Upper lobe of left lung (tissue), 6 donors: ENCODE measurements at regions not wholly inside any gene's neighbourhood (a gene's known extent, or its start where the extent isn't known, plus 50 kb on each side); places are given as distances from the start of the nearest gene placed in this dataset.

Experiments used
- ATAC-seq, 2 donors: fragments of 200-7000 bp; cut with Tn5 transposase; one replicate each; pipeline ENCODE4 v1.9.1; 2022; ENCODE audit warnings: mild to moderate bottlenecking in 2 of 2, moderate library complexity in 2 of 2; ENCODE audit not compliant: low FRiP score in 2 of 2
- DNase-seq, 2 donors: peaks; one replicate each; pipeline ENCODE4 v3.0.0-alpha.2; 2019 to 2020
- H3K27ac ChIP-seq, 4 donors: fragments of 200-600 bp; sonication (generic); one replicate each; pipeline ENCODE4 v1.5.1; 2016 to 2019
- H3K27me3 ChIP-seq, 4 donors: fragments of 200-600 bp; sonication (generic); one replicate each; pipeline ENCODE4 v1.5.1; 2017 to 2019
- H3K36me3 ChIP-seq, 4 donors: fragments of 200-600 bp; sonication (generic); one replicate each; pipeline ENCODE4 v1.5.1; 2016 to 2019
- H3K4me1 ChIP-seq, 4 donors: fragments of 200-600 bp; sonication (generic); one replicate each; pipeline ENCODE4 v1.5.1; 2018 to 2019
- H3K4me3 ChIP-seq, 4 donors: fragments of 200-600 bp; sonication (generic); one replicate each; pipeline ENCODE4 v1.5.1; 2017 to 2019; ENCODE audit warnings: mild to moderate bottlenecking in 2 of 4, moderate library complexity in 1 of 4
- H3K9me3 ChIP-seq, 4 donors: fragments of 200-600 bp; sonication (generic); one replicate each; pipeline ENCODE4 v1.5.1; 2018 to 2019
- CTCF ChIP-seq, 6 experiments: fragments of 450-650 bp in 4 of 6; fragments of 200-600 bp in 2 of 6; sonication (generic) in 2 of 6; IDR thresholded peaks; one replicate each; pipeline ENCODE4 v1.5.1; 2016 to 2019; ENCODE audit warnings: antibody characterized with exemption in 6 of 6
- EP300 ChIP-seq, 4 donors: sonication (generic); formaldehyde crosslinking; IDR thresholded peaks; one replicate each; pipeline ENCODE4 v1.5.1; 2017; ENCODE audit warnings: antibody characterized with exemption in 4 of 4, control low read depth in 2 of 4
- POLR2A ChIP-seq, 4 donors: fragments of 450-650 bp; IDR thresholded peaks; one replicate each; pipeline ENCODE4 v1.5.1; 2016 to 2017; ENCODE audit warnings: antibody characterized with exemption in 4 of 4, mild to moderate bottlenecking in 2 of 4
- POLR2AphosphoS5 ChIP-seq, 2 donors: sonication (generic); formaldehyde crosslinking; IDR thresholded peaks; one replicate each; pipeline ENCODE4 v1.5.1; 2017; ENCODE audit warnings: antibody characterized with exemption in 2 of 2
- WGBS, 2 donors: methylation state at CpG; one replicate each; pipeline ENCODE4 v1.1.5; 2017 to 2018; 5-methylcytosine and 5-hydroxymethylcytosine counted together
- donor health status: DM: no; HTN: no; CAD: no; lungs with moderate emphysema.
- donor health status: DM: no; HTN: yes; CAD: no; lungs with severe emphysema.

- DNase-seq (peak in 1 of 2 donors; percentile 46), ATAC-seq (no peak)
- no peaks in the 10 kb centered on the region for H3K27me3 ChIP-seq
- no peak overlapping the region for H3K27ac ChIP-seq
- H3K4me1 ChIP-seq = no peaks in the 10 kb centered on the region
- H3K4me3 ChIP-seq = no peak overlapping the region
- H3K9me3 ChIP-seq = no peaks in the 10 kb centered on the region
- WGBS, 2 donors = 57 to 82% methylated on average over 6 of the region's 6 CpGs
- no peaks in the 10 kb centered on the region for H3K36me3 ChIP-seq
- TF ChIP-seq POLR2A (IDR thresholded peaks at IDR 0.05) = no peak
- TF ChIP-seq EP300 (IDR thresholded peaks at IDR 0.05) = no peak
- TF ChIP-seq CTCF (IDR thresholded peaks at IDR 0.05) = no peak
- no peak for TF ChIP-seq POLR2AphosphoS5 (IDR thresholded peaks at IDR 0.05)
Measured at GRCh38 chr7:35366167-35367155, 112.6 kb upstream of the TBX20 start.

GRCh38 chr7:35365523-35365922, 111.6 kb upstream of the TBX20 start:
- no peak for ATAC-seq
- no peaks in the 10 kb centered on the region for H3K4me1 ChIP-seq
- TF ChIP-seq POLR2AphosphoS5 (IDR thresholded peaks at IDR 0.05) (no peak), POLR2A (IDR thresholded peaks at IDR 0.05) (no peak), EP300 (IDR thresholded peaks at IDR 0.05) (no peak), CTCF (IDR thresholded peaks at IDR 0.05) (no peak)
- H3K27ac ChIP-seq = no peak overlapping the region
- no peaks in the 10 kb centered on the region for H3K36me3 ChIP-seq
- no peaks in the 10 kb centered on the region for H3K27me3 ChIP-seq
- WGBS, 2 donors = 79 to 80% methylated on average over 1 of the region's 1 CpG
- no peak for DNase-seq
- H3K9me3 ChIP-seq = no peaks in the 10 kb centered on the region
- no peak overlapping the region for H3K4me3 ChIP-seq

GRCh38 chr7:35362341-35362740, 108.4 kb upstream of the TBX20 start:
- ATAC-seq (no peak), DNase-seq (no peak)
- WGBS, 2 donors = 46 to 81% methylated on average over 3 to 6 of the region's 6 CpGs
- no peak overlapping the region for H3K4me3 ChIP-seq
- no peaks in the 10 kb centered on the region for H3K9me3 ChIP-seq
- no peaks in the 10 kb centered on the region for H3K27me3 ChIP-seq
- H3K4me1 ChIP-seq = no peaks in the 10 kb centered on the region
- TF ChIP-seq CTCF (IDR thresholded peaks at IDR 0.05) (no peak), EP300 (IDR thresholded peaks at IDR 0.05) (no peak), POLR2A (IDR thresholded peaks at IDR 0.05) (no peak), POLR2AphosphoS5 (IDR thresholded peaks at IDR 0.05) (no peak)
- H3K27ac ChIP-seq = no peak overlapping the region
- no peaks in the 10 kb centered on the region for H3K36me3 ChIP-seq

GRCh38 chr7:35359423-35359822, 105.5 kb upstream of the TBX20 start:
- Histone ChIP-seq H3K36me3 (no peaks in the 10 kb centered on the region), H3K4me1 (no peaks in the 10 kb centered on the region), H3K27me3 (no peaks in the 10 kb centered on the region), H3K27ac (no peak overlapping the region), H3K9me3 (no peaks in the 10 kb centered on the region), H3K4me3 (no peak overlapping the region)
- DNase-seq (peak in 1 of 2 donors; percentile 42), ATAC-seq (no peak)
- WGBS, 2 donors = 36% methylated on average over 1 of the region's 1 CpG
- TF ChIP-seq POLR2AphosphoS5 (IDR thresholded peaks at IDR 0.05) = no peak
- TF ChIP-seq POLR2A (IDR thresholded peaks at IDR 0.05) = no peak
- TF ChIP-seq EP300 (IDR thresholded peaks at IDR 0.05) = no peak
- no peak for TF ChIP-seq CTCF (IDR thresholded peaks at IDR 0.05)
